Astrocyte of the cerebellum (primary cell): ENCODE measurements at regions not wholly inside any gene's neighbourhood (a gene's known extent, or its start where the extent isn't known, plus 50 kb on each side); places are given as distances from the start of the nearest gene placed in this dataset.

Source experiments
- DNase-seq: peaks from one replicate; pipeline ENCODE4 v3.0.0-alpha.2; 2011; ENCODE audit warnings: low read depth
- H3K4me3 ChIP-seq: 2 replicates; pipeline ENCODE4 v1.5.1; 2011; ENCODE audit warnings: mild to moderate bottlenecking, low read depth, low read length, moderate library complexity
- in situ Hi-C: cut with HindIII; loops from 2 replicates; pipeline ENCODE4 v1.10.0; 2017; ENCODE audit warnings: low sequenced_read_pairs
- TF ChIP-seq, protein P1 (sequence below): IDR thresholded peaks from 2 replicates; pipeline ENCODE4 v1.5.1; 2012; ENCODE audit warnings: low read length, low read depth, moderate library complexity, mild to moderate bottlenecking; ENCODE audit errors: missing control alignments

DNA sequence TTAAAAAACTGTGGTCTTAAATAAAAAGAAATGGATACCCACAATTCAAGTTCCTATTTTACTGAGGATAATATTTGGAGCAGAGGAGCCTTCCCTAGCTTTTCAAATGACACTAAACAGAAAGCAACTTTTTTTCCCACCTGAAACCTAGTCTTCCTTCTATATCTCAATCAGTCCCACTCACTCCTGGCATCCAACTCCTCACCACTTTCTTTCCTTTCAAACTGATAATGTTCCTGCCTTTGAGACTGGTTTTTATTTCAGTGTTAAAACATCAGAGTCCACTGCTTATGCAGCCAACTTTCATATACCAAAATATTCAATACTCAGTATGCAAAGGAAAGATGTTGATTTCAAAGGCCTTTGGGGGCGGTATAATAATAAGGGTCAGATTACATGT lies 225.6 kb downstream of the GXYLT1 start:
- TF ChIP-seq, protein P1, sequence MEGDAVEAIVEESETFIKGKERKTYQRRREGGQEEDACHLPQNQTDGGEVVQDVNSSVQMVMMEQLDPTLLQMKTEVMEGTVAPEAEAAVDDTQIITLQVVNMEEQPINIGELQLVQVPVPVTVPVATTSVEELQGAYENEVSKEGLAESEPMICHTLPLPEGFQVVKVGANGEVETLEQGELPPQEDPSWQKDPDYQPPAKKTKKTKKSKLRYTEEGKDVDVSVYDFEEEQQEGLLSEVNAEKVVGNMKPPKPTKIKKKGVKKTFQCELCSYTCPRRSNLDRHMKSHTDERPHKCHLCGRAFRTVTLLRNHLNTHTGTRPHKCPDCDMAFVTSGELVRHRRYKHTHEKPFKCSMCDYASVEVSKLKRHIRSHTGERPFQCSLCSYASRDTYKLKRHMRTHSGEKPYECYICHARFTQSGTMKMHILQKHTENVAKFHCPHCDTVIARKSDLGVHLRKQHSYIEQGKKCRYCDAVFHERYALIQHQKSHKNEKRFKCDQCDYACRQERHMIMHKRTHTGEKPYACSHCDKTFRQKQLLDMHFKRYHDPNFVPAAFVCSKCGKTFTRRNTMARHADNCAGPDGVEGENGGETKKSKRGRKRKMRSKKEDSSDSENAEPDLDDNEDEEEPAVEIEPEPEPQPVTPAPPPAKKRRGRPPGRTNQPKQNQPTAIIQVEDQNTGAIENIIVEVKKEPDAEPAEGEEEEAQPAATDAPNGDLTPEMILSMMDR = no peak
- in situ Hi-C loops = no loop called here
- no peak for DNase-seq
- H3K4me3 ChIP-seq = no peak overlapping the region

DNA sequence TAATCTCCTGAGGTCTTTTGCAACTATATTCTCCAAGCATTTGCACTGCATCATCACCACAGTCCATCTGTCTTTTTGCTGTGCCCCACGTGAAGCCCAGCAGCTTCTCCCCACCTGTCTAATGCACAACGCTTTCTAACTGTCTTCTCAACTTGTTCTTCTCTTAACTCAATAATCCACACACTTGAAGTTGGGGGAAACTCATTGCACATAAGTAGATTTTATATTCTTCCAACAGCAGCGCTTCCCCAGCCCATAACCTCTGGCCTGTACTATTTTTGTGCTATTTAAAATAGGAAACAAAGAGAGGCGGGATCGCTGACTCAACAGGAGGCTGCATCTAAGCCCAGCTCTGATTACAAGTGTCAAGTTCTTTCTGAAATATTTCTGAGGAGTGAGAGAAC lies 226.7 kb downstream of the GXYLT1 start:
- H3K4me3 ChIP-seq = no peak overlapping the region
- TF ChIP-seq, protein P1 = no peak
- DNase-seq = no peak
- in situ Hi-C loops = no loop called here

DNA sequence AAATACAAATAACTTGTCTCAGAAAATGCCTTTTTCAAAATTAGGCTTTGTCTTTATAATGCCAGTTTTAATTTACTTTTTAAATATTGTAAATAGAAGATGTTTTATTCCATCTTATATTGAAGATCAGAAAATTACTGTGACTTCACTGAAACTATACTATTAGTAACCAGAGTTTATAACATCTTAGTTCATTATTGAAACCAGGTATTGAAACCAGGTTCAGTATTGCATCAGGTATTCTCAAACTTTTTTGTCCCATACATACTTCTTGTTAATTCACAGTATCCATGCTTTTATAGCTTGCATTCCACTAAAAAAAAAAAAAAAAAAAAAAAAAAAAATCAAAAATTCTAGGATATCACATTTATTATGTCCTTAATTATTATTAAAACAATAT lies 227.5 kb downstream of the GXYLT1 start:
- in situ Hi-C loops = no loop called here
- TF ChIP-seq, protein P1 = no peak
- no peak for DNase-seq
- no peak overlapping the region for H3K4me3 ChIP-seq

DNA sequence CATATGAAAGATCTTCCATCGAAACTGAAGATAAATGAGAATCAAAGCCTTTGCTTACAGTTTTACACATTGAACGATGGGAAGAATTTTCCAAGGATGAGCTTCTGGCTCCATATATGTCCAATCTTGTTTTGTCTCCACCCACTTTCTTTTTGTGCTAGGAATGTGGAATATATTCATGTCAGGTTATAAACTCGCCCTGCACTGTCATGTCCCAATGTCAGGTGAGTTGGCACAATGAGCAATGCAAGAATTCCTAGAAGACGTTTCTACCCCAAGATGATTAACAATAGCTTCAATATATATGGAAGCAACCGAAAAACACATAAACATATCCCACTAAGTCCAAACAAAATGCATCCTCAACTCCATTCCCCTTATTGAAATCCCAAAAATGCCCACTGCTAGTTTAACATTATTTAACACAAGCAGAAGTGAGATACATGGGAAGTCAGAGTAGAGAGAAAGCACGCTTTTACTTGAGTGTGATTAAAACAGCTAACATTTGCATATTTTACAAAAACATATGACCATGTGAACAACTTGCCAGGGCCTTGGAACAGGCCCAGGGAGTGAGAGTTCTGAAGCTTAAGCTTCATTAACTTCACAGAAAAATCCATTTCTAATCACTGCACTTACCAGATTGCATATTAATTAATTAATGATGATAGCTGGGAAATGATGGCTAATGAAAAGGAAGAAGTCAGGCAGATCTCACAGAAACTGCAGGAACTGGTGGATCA lies 233.9 kb downstream of the GXYLT1 start:
- in situ Hi-C loops = no loop called here
- H3K4me3 ChIP-seq = no peak overlapping the region
- DNase-seq = no peak
- TF ChIP-seq, protein P1 = no peak

DNA sequence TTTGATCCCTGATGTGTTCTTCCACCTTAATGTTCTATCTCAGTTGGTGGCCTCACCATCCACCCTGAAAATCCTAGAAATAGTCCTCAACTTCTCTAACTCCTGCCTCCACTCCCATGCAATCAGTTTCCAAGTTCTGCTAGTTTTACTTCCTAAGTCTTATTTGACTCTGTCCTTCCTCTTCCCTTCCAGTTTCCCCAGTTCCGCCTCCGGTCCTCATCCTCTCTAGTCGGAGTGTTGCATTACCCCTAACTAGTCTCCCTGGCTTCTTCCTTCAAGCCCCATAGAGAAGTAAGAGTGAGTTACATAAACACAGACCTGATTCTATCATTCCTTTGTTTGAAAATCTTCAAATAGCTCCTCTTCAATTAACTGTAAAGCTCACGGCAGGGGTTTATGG lies 236.5 kb downstream of the GXYLT1 start:
- no peak for DNase-seq
- TF ChIP-seq, protein P1 = no peak
- in situ Hi-C loops = no loop called here
- H3K4me3 ChIP-seq = no peak overlapping the region

DNA sequence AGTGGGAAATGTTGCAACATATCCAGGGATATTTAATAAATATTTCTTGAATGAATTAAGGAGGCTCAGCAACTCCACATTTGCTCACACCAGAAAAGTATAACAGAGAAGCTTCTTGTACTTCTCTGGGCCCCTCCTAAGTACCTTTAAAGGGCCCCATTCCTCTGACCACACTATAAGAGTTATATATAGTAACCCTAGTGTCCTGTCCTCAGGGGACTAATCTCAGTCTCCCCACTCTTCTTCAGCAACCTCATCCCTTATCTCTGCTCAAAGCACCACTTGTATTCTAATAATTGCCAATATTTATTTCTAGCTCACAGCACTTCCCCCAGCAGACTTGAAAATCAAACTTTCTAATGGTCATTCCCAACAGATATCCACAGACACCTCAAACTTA lies 237.1 kb downstream of the GXYLT1 start:
- H3K4me3 ChIP-seq = no peak overlapping the region
- no peak for DNase-seq
- in situ Hi-C loops = no loop called here
- TF ChIP-seq, protein P1 = no peak
